Fibroblast of the aortic adventitia (primary cell): ENCODE measurements at regions not wholly inside any gene's neighbourhood (a gene's known extent, or its start where the extent isn't known, plus 50 kb on each side); places are given as distances from the start of the nearest gene placed in this dataset.

Experiments
- DNase-seq: peaks from one replicate; pipeline ENCODE4 v3.0.0-alpha.2; 2010; ENCODE audit warnings: low read depth
- H3K4me3 ChIP-seq: 2 replicates; pipeline ENCODE4 v1.5.1; 2011; ENCODE audit warnings: low read depth, mild to moderate bottlenecking, control low read depth, low read length, moderate library complexity
- CTCF ChIP-seq: IDR thresholded peaks from 2 replicates; pipeline ENCODE4 v1.5.1; 2011; ENCODE audit warnings: mild to moderate bottlenecking, low read length, control low read depth, inconsistent platforms; ENCODE audit not compliant: insufficient read depth

GRCh38 chr1:30588311-30589073, 134.9 kb downstream of the MATN1 start:
- H3K4me3 ChIP-seq, result no peak overlapping the region
- no peak for TF ChIP-seq CTCF
- DNase-seq, result no peak

GRCh38 chr1:30586671-30587070, 136.7 kb downstream of the MATN1 start:
- no peak overlapping the region for H3K4me3 ChIP-seq
- no peak for TF ChIP-seq CTCF

GRCh38 chr1:30579580-30579979, 143.8 kb downstream of the MATN1 start:
- no peak overlapping the region for H3K4me3 ChIP-seq
- TF ChIP-seq CTCF, result no peak
- no peak for DNase-seq

More at GRCh38 chr1:30586671-30587070, 136.7 kb downstream of the MATN1 start:
- no peak for DNase-seq

- TF ChIP-seq CTCF, result no peak
- DNase-seq, result no peak
- H3K4me3 ChIP-seq, result no peak overlapping the region
Observed at GRCh38 chr1:30575066-30575465, 148.3 kb downstream of the MATN1 start.

GRCh38 chr1:30572192-30572591, 151.2 kb downstream of the MATN1 start:
- no peak overlapping the region for H3K4me3 ChIP-seq
- TF ChIP-seq CTCF, result no peak
- DNase-seq, result no peak

- TF ChIP-seq CTCF, result no peak
- DNase-seq, result no peak
Observed at GRCh38 chr1:30571380-30571779, 152.0 kb downstream of the MATN1 start.

GRCh38 chr1:30569384-30569783, 154.0 kb downstream of the MATN1 start:
- no peak overlapping the region for H3K4me3 ChIP-seq
- TF ChIP-seq CTCF, result no peak
- no peak for DNase-seq

More at GRCh38 chr1:30571380-30571779, 152.0 kb downstream of the MATN1 start:
- H3K4me3 ChIP-seq, result no peak overlapping the region
